ELR (cell line): ENCODE measurements at regions not wholly inside any gene's neighbourhood (a gene's known extent, or its start where the extent isn't known, plus 50 kb on each side); places are given as distances from the start of the nearest gene placed in this dataset.

Experiments used
- DNase-seq: peaks from one replicate; pipeline ENCODE4 v3.0.0-alpha.2; 2015; ENCODE audit warnings: low read depth

GRCh38 chr10:129223363-129223762 lies 243.7 kb upstream of the MGMT start:
- no peak for DNase-seq

GRCh38 chr10:129224065-129224464 lies 243.0 kb upstream of the MGMT start:
- no peak for DNase-seq

GRCh38 chr10:129231821-129232220 lies 235.2 kb upstream of the MGMT start:
- no peak for DNase-seq

GRCh38 chr10:129233351-129234148 lies 233.5 kb upstream of the MGMT start:
- DNase-seq, result no peak

GRCh38 chr10:129236274-129236691 lies 230.8 kb upstream of the MGMT start:
- DNase-seq, result no peak

- no peak for DNase-seq
Measured at GRCh38 chr10:129241461-129241860, 225.6 kb upstream of the MGMT start.

- DNase-seq, result no peak
Measured at GRCh38 chr10:129244298-129244697, 222.7 kb upstream of the MGMT start.

- DNase-seq, result no peak
Measured at GRCh38 chr10:129244757-129245156, 222.3 kb upstream of the MGMT start.

GRCh38 chr10:129253161-129253864 lies 213.7 kb upstream of the MGMT start:
- DNase-seq, result no peak

GRCh38 chr10:129253865-129254179 lies 213.2 kb upstream of the MGMT start:
- DNase-seq, result no peak

- no peak for DNase-seq
Measured at GRCh38 chr10:129258283-129258923, 208.6 kb upstream of the MGMT start.

GRCh38 chr10:129259128-129259815 lies 207.8 kb upstream of the MGMT start:
- no peak for DNase-seq

- DNase-seq, result no peak
Measured at GRCh38 chr10:129272176-129272575, 194.9 kb upstream of the MGMT start.

- DNase-seq, result no peak
Measured at GRCh38 chr10:129272866-129273650, 194.0 kb upstream of the MGMT start.

- DNase-seq, result no peak
Measured at GRCh38 chr10:129273860-129274259, 193.2 kb upstream of the MGMT start.

- no peak for DNase-seq
Measured at GRCh38 chr10:129274748-129275474, 192.1 kb upstream of the MGMT start.

GRCh38 chr10:129275886-129276285 lies 191.2 kb upstream of the MGMT start:
- no peak for DNase-seq

GRCh38 chr10:129277084-129277483 lies 190.0 kb upstream of the MGMT start:
- DNase-seq, result no peak

GRCh38 chr10:129277841-129278240 lies 189.2 kb upstream of the MGMT start:
- DNase-seq, result no peak

GRCh38 chr10:129278686-129279085 lies 188.4 kb upstream of the MGMT start:
- DNase-seq, result no peak
